ENCODE measurements at regions not wholly inside any gene's neighbourhood (a gene's known extent, or its start where the extent isn't known, plus 50 kb on each side); places are given as distances from the start of the nearest gene placed in this dataset.
"Not testable (repeated sequence)": the region's sequence is repeated elsewhere in the genome, so short reads cannot be mapped to it uniquely, and the experiment has no call there.

GRCh38 chr5:58202941-58203444 is 256.9 kb downstream of the PLK2 start:
- DNase-seq (ENCODE audit: low read depth in 2 of 2), result no peak

GRCh38 chr5:58201922-58202648 is 257.8 kb downstream of the PLK2 start:
- DNase-seq (ENCODE audit: low read depth in 2 of 2), result no peak

- no peak for DNase-seq (ENCODE audit: low read depth in 2 of 2)
Measured at GRCh38 chr5:58200451-58200850, 259.4 kb downstream of the PLK2 start.

GRCh38 chr5:58199087-58199486 is 260.8 kb downstream of the PLK2 start:
- DNase-seq (ENCODE audit: low read depth in 2 of 2), result no peak

GRCh38 chr5:58198330-58198729 is 261.6 kb downstream of the PLK2 start:
- no peak for DNase-seq (ENCODE audit: low read depth in 2 of 2)

- DNase-seq (ENCODE audit: low read depth in 2 of 2), result no peak
Measured at GRCh38 chr5:58197875-58198274, 262.0 kb downstream of the PLK2 start.

GRCh38 chr5:58191443-58191842 is 268.4 kb downstream of the PLK2 start:
- DNase-seq (ENCODE audit: low read depth in 2 of 2), result no peak

- DNase-seq (ENCODE audit: low read depth in 2 of 2), result no peak
Measured at GRCh38 chr5:58188262-58188651, 271.6 kb downstream of the PLK2 start.

GRCh38 chr5:58187432-58188261 is 272.2 kb downstream of the PLK2 start:
- no peak for DNase-seq (ENCODE audit: low read depth in 2 of 2)

- DNase-seq (ENCODE audit: low read depth in 2 of 2), result no peak
Measured at GRCh38 chr5:58185801-58186200, 274.1 kb downstream of the PLK2 start.

GRCh38 chr5:58185397-58185796 is 274.5 kb downstream of the PLK2 start:
- DNase-seq (ENCODE audit: low read depth in 2 of 2), result no peak

- DNase-seq (ENCODE audit: low read depth in 2 of 2), result no peak
Measured at GRCh38 chr5:58184910-58185309, 275.0 kb downstream of the PLK2 start.

GRCh38 chr5:58183786-58184085 is 276.1 kb downstream of the PLK2 start:
- DNase-seq (ENCODE audit: low read depth in 2 of 2), result no peak

- no peak for DNase-seq (ENCODE audit: low read depth in 2 of 2)
Measured at GRCh38 chr5:58183078-58183785, 276.7 kb downstream of the PLK2 start.

GRCh38 chr5:58182287-58182841 is 277.5 kb downstream of the PLK2 start:
- DNase-seq (ENCODE audit: low read depth in 2 of 2), result no peak

GRCh38 chr5:58181578-58182286 is 278.2 kb downstream of the PLK2 start:
- DNase-seq (ENCODE audit: low read depth in 2 of 2), result no peak

- DNase-seq (ENCODE audit: low read depth in 2 of 2), result no peak
Measured at GRCh38 chr5:58172946-58173345, 286.9 kb downstream of the PLK2 start.

- no peak for DNase-seq (ENCODE audit: low read depth in 2 of 2)
Measured at GRCh38 chr5:58165152-58165551, 294.7 kb downstream of the PLK2 start.

- DNase-seq (ENCODE audit: low read depth in 2 of 2), result not testable (repeated sequence)
Measured at GRCh38 chr5:58161889-58162288, 298.0 kb downstream of the PLK2 start.

- no peak for DNase-seq (ENCODE audit: low read depth in 2 of 2)
Measured at GRCh38 chr5:58156973-58157701, 302.7 kb downstream of the PLK2 start.

GRCh38 chr5:58156361-58156760 is 303.5 kb downstream of the PLK2 start:
- no peak for DNase-seq (ENCODE audit: low read depth in 2 of 2)
